Activated CD4-positive, alpha-beta T cell treated with anti-CD3 and anti-CD28 coated beads, Interleukin-2, amount 10 ng/mL, durations not matched to agents 7 days and 5 days (primary cell): ENCODE measurements at regions not wholly inside any gene's neighbourhood (a gene's known extent, or its start where the extent isn't known, plus 50 kb on each side); places are given as distances from the start of the nearest gene placed in this dataset.

ENCODE experiments used
- CTCF ChIA-PET: fragments of 350-600 bp; sonication (Branson Sonifier 250); formaldehyde crosslinking; loops from one replicate; lab custom pipeline; 2021; ENCODE audit warnings: antibody characterized with exemption; lab: Charles Lee
- POLR2A ChIA-PET: fragments of 350-600 bp; sonication (Branson Sonifier 250); formaldehyde crosslinking; loops from one replicate; lab custom pipeline; 2021; ENCODE audit warnings: antibody characterized with exemption; lab: Charles Lee
- DNase-seq: peaks from one replicate; pipeline ENCODE4 v3.0.0-alpha.2; 2020
- H3K27ac Mint-ChIP-seq: one replicate; pipeline ENCODE4 v1.8.0; 2021; ENCODE audit warnings: mild to moderate bottlenecking, moderate library complexity, mixed read lengths
- H3K27me3 Mint-ChIP-seq: one replicate; pipeline ENCODE4 v1.8.0; 2021; ENCODE audit warnings: mixed read lengths
- H3K36me3 Mint-ChIP-seq: one replicate; pipeline ENCODE4 v1.8.0; 2021; ENCODE audit warnings: low read depth, mixed read lengths
- H3K4me1 Mint-ChIP-seq: one replicate; pipeline ENCODE4 v1.8.0; 2021; ENCODE audit warnings: mixed read lengths
- H3K4me3 Mint-ChIP-seq: one replicate; pipeline ENCODE4 v1.8.0; 2021; ENCODE audit warnings: mild to moderate bottlenecking, moderate library complexity, mixed read lengths
- H3K9me3 Mint-ChIP-seq: one replicate; pipeline ENCODE4 v1.8.0; 2021; ENCODE audit warnings: mixed read lengths

DNA sequence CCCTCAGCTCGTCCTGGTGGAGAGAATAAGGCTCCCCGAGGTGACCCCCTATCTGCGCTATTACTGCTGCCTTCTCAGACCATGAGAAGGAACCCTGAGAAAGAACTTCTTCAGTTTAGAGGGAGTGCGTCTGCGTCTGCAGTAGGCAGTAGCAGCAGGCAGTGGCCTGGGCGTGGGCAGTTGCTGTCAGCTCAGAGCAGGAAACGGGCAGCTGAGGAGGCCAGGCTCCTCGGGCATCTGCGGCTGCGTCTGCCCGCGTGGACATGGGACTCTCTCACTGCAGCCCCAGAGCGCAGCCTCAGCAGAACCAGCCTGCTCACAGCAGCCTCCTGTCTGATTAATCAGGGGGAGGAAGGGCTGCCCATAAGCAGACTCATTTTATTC is 49.8 kb upstream of the FCN1 start:
- CTCF ChIA-PET, result no interaction called here
- H3K4me3 Mint-ChIP-seq, result no peak overlapping the region
- H3K9me3 Mint-ChIP-seq, result no peaks in the 10 kb centered on the region
- H3K27ac Mint-ChIP-seq, result no peak overlapping the region
- no peak for DNase-seq
- POLR2A ChIA-PET, result no interaction called here
- H3K4me1 Mint-ChIP-seq, result no peaks in the 10 kb centered on the region
- H3K27me3 Mint-ChIP-seq, result no peaks in the 10 kb centered on the region
- H3K36me3 Mint-ChIP-seq, result no peaks in the 10 kb centered on the region

DNA sequence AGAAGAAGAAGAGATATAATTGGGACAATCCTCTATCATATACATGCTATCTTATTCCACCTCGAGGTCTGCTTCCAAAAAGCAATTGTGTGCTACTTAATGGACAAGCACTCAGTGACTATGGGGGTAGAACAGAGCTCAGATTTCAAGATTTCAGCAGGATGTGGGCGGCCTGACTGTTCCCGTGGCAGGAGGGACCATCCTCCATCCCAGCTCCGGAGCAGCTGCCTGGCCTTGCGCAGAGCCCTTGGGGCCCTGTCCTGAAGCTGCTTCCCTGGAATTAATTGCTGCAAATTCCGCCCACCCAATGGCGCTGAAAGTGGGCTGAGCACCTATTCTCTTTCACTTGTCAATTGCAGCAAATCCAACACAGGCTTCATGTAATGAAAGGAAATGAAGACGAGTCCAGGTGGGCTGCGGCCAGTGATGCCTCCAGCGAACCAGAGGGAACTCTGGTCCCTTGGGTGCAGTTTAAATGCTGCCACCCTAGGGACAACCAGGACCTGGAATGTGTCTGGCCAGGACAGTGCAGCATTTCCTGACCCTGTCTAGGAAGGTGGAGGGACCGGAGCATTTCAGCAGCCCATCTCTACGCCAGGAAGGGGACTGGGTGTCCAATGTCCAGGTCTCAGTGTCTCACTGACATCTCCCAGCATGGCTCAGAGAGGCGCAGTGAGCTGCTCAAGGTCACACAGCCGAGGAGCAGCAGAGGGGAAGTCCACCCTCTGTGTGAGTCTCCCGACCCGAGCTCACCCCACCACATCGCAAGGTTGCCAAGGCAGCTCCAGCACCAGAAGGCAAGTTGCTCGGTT is 50.5 kb upstream of the FCN1 start:
- Mint-ChIP-seq H3K4me3 (no peak overlapping the region), H3K27ac (no peak overlapping the region), H3K27me3 (no peaks in the 10 kb centered on the region), H3K4me1 (no peaks in the 10 kb centered on the region), H3K9me3 (no peaks in the 10 kb centered on the region), H3K36me3 (no peaks in the 10 kb centered on the region)
- POLR2A ChIA-PET, result no interaction called here
- DNase-seq, result no peak
- CTCF ChIA-PET, result no interaction called here

DNA sequence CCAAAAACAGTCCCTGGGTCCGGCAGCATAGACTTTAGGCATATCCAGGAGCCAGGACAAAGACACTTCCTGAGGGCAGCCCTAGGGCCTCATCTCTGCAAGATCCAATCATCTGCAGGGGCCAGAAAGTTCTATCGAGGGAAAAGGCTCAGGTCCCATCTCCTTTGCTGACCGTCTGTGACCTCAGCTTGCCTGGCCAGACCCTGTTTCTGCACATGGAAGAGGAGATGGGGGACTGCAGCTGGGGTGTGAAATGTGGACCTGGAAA is 51.0 kb upstream of the FCN1 start:
- ChIA-PET POLR2A (no interaction called here), CTCF (no interaction called here)
- no peaks in the 10 kb centered on the region for H3K36me3 Mint-ChIP-seq
- H3K9me3 Mint-ChIP-seq, result no peaks in the 10 kb centered on the region
- H3K4me3 Mint-ChIP-seq, result no peak overlapping the region
- no peak overlapping the region for H3K27ac Mint-ChIP-seq
- DNase-seq, result no peak
- no peaks in the 10 kb centered on the region for H3K4me1 Mint-ChIP-seq
- peaks cover 1% of the 10 kb centered on the region for H3K27me3 Mint-ChIP-seq

DNA sequence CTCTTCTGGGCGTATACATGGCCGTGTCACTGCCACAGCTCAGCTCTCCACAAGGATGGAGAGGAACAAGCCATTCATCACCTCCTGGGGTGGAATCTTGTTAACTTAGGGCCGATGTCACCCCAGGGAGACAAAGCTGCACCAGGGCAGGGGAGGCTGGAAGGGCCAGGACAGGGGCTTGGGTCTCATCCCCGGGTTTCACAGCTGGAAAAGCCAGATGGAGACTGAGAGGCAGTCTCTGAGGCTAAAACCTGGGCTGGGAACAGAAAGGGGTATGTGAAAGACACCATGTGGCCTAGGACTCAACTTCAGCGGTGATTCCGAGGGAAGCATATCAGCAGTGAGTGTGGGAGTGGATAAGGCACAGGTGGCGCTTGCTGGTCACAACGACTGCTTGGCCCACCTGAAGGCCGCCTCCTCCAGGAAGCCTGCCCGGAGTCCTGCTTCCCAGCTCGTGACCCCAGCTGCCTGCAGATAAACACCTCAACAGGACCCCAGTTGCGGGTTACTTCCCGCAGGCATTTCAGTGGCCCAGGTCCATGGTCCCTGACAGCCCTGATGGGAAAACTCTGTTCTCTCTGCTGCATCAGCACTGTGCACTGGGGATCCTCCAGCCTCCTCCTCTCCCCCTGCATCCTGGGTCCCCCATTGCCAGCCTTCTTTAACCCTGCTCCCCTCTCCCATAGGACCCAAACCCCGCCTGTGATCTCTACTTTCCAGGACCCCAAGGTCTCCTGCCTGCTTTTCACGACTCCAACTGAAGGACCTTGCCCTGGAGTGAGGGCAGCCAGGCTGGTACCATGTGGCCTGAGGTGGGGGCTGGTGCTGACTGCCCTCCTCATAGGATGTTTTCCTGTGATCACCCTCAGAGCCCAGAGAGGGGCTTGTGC is 51.7 kb upstream of the FCN1 start:
- no peak for DNase-seq
- Mint-ChIP-seq H3K4me3 (no peak overlapping the region), H3K27me3 (peaks cover 5% of the 10 kb centered on the region), H3K27ac (no peak overlapping the region), H3K9me3 (no peaks in the 10 kb centered on the region), H3K36me3 (no peaks in the 10 kb centered on the region), H3K4me1 (no peaks in the 10 kb centered on the region)
- ChIA-PET CTCF (no interaction called here), POLR2A (no interaction called here)

DNA sequence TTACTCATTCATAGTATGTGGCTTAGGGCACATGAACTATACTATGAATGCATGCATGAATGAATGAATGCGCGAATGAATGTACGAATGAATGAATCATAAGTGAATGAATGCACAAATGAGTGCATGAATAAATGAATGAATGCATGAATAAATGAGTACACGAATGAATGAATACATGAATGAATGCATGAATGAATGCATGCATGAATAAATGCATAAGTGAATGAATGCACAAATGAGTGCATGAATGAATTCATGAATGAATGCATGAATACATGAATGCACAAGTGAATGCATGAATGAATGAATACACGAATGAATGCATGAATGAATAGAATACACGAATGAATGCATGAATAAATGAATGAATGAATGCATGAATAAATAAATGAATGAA is 52.5 kb upstream of the FCN1 start:
- no peaks in the 10 kb centered on the region for H3K9me3 Mint-ChIP-seq
- ChIA-PET CTCF (no interaction called here), POLR2A (no interaction called here)
- DNase-seq, result no peak
- peaks cover 5% of the 10 kb centered on the region for H3K27me3 Mint-ChIP-seq
- no peak overlapping the region for H3K4me3 Mint-ChIP-seq
- H3K27ac Mint-ChIP-seq, result no peak overlapping the region
- H3K4me1 Mint-ChIP-seq, result no peaks in the 10 kb centered on the region
- no peaks in the 10 kb centered on the region for H3K36me3 Mint-ChIP-seq

DNA sequence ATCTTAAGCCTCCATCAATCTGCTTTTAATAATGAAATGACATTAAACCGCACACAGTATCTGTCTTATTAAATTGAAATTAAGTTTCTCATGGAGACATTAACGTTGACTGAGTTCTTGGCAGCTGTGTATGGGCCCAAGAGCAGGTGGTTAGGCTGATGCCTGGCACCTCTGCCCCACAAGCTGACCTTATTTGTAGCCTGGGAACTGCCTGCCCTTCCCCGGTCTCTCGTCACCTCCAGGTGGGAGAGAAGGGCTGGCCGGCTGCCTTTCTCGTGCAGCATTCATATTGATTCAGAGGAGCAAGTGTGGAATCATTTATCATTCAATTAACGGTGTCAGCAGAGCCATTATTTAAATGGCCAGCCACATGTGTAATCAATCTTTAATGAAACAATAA is 53.0 kb upstream of the FCN1 start:
- H3K27ac Mint-ChIP-seq, result no peak overlapping the region
- H3K27me3 Mint-ChIP-seq, result peaks cover 8% of the 10 kb centered on the region
- CTCF ChIA-PET, result interaction anchor here (0.6 kb wide), 1 partner anchor 20 kb away, joined by 3 read pairs; no protein-coding TSS in a partner anchor
- no peak overlapping the region for H3K4me3 Mint-ChIP-seq
- no peaks in the 10 kb centered on the region for H3K36me3 Mint-ChIP-seq
- no peak for DNase-seq
- no peaks in the 10 kb centered on the region for H3K4me1 Mint-ChIP-seq
- POLR2A ChIA-PET, result no interaction called here
- no peaks in the 10 kb centered on the region for H3K9me3 Mint-ChIP-seq

DNA sequence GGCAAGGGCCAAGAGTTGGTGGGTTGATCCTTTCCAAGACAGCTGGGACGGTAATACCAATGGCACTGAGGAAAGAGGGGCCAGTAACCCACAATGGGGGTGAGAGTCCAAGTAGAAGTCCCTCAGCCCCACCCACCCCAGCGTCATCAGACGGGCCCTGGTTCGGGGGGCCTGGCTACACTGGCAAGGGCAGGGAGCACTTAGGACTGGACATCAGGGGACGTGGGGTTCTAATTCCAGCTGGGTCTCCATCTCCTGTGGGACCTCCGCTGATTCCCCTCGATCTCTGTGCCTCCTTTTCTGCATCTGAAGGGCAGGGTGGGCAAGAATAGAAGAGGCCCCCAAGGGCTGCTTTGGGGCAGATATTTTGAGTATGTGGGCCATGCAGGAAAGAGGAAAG is 53.5 kb upstream of the FCN1 start:
- Mint-ChIP-seq H3K4me1 (no peaks in the 10 kb centered on the region), H3K27ac (no peak overlapping the region), H3K36me3 (no peaks in the 10 kb centered on the region), H3K9me3 (no peaks in the 10 kb centered on the region), H3K4me3 (no peak overlapping the region), H3K27me3 (peaks cover 8% of the 10 kb centered on the region)
- DNase-seq, result no peak
- POLR2A ChIA-PET, result no interaction called here
- CTCF ChIA-PET, result interaction anchor here (0.6 kb wide), 1 partner anchor 19 kb away, joined by 3 read pairs; no protein-coding TSS in a partner anchor

DNA sequence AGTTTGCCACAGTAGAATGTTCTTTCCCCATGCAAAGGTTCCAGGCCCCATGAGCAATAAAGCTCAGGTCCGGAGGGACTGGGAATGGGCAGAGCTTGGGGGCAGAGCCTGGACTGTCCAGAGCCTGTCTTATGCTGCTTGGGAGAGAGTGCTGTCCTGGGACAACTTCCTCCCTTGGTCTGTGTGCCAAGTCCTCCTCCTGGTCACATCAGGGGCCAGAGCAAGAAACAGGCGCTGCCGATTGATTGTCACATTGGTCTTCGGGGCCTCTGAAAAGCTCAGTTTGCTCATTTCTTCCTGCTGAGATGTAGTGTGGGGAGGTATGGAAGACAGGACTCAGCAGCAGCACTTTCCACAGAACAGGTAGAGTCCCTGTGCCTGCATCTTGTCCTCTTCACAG is 54.0 kb upstream of the FCN1 start:
- Mint-ChIP-seq H3K4me1 (no peaks in the 10 kb centered on the region), H3K9me3 (no peaks in the 10 kb centered on the region), H3K27ac (no peak overlapping the region), H3K36me3 (no peaks in the 10 kb centered on the region), H3K4me3 (no peak overlapping the region), H3K27me3 (peaks cover 10% of the 10 kb centered on the region)
- CTCF ChIA-PET, result no interaction called here
- POLR2A ChIA-PET, result no interaction called here
- DNase-seq, result no peak

DNA sequence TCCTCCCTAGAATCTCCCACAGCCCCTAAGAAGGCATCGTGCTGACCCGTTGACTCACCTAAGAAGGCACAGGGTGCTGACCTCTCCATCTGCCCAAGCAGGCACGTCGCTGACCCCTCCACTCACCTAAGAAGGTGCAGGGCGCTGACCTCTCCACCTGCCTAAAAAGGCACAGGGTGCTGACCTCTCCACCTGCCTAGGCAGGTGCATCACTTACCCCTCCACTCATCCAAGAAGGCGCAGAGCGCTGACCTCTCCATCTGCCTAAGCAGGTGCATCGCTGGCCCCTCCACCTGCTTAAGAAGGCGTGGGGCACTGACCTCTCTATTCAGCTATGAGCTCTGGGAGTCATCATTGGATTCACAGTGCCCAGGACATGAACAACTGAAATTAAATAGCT is 54.4 kb upstream of the FCN1 start:
- CTCF ChIA-PET, result no interaction called here
- POLR2A ChIA-PET, result no interaction called here
- H3K4me1 Mint-ChIP-seq, result no peaks in the 10 kb centered on the region

DNA sequence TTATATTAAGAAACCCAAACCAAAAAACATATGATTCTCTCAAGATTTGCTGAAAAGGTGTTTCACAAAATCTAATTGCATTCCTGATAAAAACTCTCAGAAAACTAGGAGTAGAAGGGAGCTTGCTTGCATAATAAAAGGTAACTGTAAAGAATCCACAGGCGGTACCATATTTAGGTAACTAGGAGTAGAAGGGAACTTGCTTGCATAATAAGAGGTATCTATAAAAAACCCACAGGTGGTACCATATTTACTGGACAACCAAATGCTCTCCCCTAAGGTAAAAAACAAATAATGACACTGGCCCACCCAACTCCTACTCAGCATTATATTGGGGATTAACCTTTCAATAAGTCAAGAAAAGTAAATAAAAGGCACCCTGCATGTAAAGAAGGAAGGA is 57.5 kb upstream of the FCN1 start:
- Mint-ChIP-seq H3K4me1 (no peaks in the 10 kb centered on the region), H3K27ac (no peak overlapping the region), H3K9me3 (no peaks in the 10 kb centered on the region), H3K27me3 (peaks cover 11% of the 10 kb centered on the region), H3K36me3 (no peaks in the 10 kb centered on the region), H3K4me3 (no peak overlapping the region)
- no peak for DNase-seq
- POLR2A ChIA-PET, result no interaction called here
- CTCF ChIA-PET, result no interaction called here

More for the DNA sequence above, 54.4 kb upstream of the FCN1 start:
- DNase-seq, result no peak
- no peaks in the 10 kb centered on the region for H3K36me3 Mint-ChIP-seq
- no peak overlapping the region for H3K27ac Mint-ChIP-seq
- peaks cover 11% of the 10 kb centered on the region for H3K27me3 Mint-ChIP-seq
- H3K9me3 Mint-ChIP-seq, result no peaks in the 10 kb centered on the region
- H3K4me3 Mint-ChIP-seq, result no peak overlapping the region

DNA sequence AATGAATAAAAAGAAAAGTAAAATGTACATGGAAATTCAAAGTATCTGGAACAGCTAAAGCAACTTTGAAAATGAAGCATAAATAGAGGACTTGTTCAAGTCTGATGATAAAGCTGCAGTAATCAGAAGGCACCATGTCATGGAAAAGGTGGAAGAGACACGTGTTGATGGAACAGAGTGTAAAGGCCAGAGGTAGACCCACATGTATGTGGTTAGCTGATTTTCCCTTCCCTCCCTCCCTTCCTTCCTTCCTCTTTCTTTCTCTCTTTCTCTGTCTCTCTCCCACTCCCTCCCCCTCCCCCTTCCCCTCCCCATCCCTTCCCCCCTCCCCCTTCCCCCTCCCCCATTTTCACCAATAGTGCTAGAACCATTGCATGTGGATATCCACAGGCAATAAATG is 58.7 kb upstream of the FCN1 start:
- ChIA-PET CTCF (no interaction called here), POLR2A (no interaction called here)
- H3K4me3 Mint-ChIP-seq, result no peak overlapping the region
- H3K36me3 Mint-ChIP-seq, result no peaks in the 10 kb centered on the region
- no peak overlapping the region for H3K27ac Mint-ChIP-seq
- no peaks in the 10 kb centered on the region for H3K9me3 Mint-ChIP-seq
- H3K27me3 Mint-ChIP-seq, result peaks cover 11% of the 10 kb centered on the region
- DNase-seq, result no peak
- no peaks in the 10 kb centered on the region for H3K4me1 Mint-ChIP-seq

DNA sequence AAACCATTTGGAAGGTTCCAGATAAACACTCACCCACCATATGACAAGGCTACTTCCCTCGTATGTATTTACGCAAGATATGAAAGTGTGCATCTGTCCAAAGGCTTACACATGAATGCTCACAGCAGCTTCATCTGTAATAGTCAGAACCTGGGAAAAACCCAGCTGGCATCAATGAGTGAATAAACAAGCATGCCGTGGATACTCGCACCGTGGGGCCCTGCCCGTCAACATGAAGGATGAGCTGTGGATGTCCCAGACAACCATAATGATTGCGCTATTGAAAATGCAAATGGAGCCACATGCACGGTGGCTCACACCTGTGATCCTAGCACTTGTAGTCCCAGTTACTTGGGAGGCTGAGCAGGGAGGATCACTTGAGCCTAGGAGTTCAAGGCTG is 60.6 kb upstream of the FCN1 start:
- Mint-ChIP-seq H3K9me3 (no peaks in the 10 kb centered on the region), H3K4me1 (no peaks in the 10 kb centered on the region), H3K27me3 (peaks cover 11% of the 10 kb centered on the region), H3K36me3 (no peaks in the 10 kb centered on the region), H3K4me3 (no peak overlapping the region), H3K27ac (no peak overlapping the region)
- no peak for DNase-seq
- ChIA-PET CTCF (no interaction called here), POLR2A (no interaction called here)

DNA sequence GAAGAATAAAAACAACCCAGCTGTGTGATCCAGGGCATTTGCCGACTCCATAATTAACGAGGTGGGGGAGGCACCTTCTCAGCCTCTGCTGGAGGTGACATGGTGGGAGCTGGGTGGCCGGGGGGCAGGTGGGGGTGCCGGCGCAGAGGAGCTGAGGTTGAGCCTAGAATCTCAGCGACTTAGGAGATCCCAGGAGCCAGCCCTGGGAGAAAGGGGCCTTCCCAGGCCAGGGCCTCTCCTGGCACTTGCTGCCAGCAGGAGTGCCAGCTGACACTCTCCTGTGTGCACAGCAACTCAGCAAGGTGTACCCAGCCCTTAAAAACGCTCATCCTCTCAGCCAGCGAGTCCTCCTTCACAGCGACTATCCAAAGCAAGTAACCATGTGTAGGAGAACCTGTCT is 62.8 kb upstream of the FCN1 start:
- Mint-ChIP-seq H3K36me3 (no peaks in the 10 kb centered on the region), H3K4me1 (no peaks in the 10 kb centered on the region), H3K27ac (no peak overlapping the region), H3K27me3 (peaks cover 3% of the 10 kb centered on the region), H3K4me3 (no peak overlapping the region), H3K9me3 (no peaks in the 10 kb centered on the region)
- DNase-seq, result no peak
- ChIA-PET CTCF (no interaction called here), POLR2A (no interaction called here)
